OCI-LY3 (cell line): ENCODE measurements at regions not wholly inside any gene's neighbourhood (a gene's known extent, or its start where the extent isn't known, plus 50 kb on each side); places are given as distances from the start of the nearest gene placed in this dataset.

Source experiments
- H2AFZ ChIP-seq: fragments of 200-600, 300-600 bp; shearing (Covaris generic); 2 replicates; pipeline ENCODE4 v1.6.0; 2014; ENCODE audit warnings: antibody characterized with exemption, low read depth, low read length
- H3K27ac ChIP-seq: fragments of 200-600, 300-600 bp; sonication (generic); 2 replicates; pipeline ENCODE4 v1.5.1; 2014; ENCODE audit warnings: mild to moderate bottlenecking, low read length, moderate library complexity, mixed read lengths
- H3K27me3 ChIP-seq: fragments of 200-600, 300-600 bp; sonication (generic); 2 replicates; pipeline ENCODE4 v1.6.1; 2014; ENCODE audit warnings: low read depth, low read length, mixed read lengths
- H3K36me3 ChIP-seq: fragments of 200-600, 300-600 bp; sonication (generic); replicated peaks from 2 replicates; pipeline ENCODE3; 2014; ENCODE audit warnings: low read depth, low read length, mixed read lengths
- H3K4me1 ChIP-seq: fragments of 300-600, 200-600 bp; sonication (generic); 2 replicates; pipeline ENCODE4 v1.6.1; 2014; ENCODE audit warnings: low read length, mixed read lengths
- H3K4me2 ChIP-seq: fragments of 200-600, 300-600 bp; sonication (generic); 2 replicates; pipeline ENCODE4 v1.6.1; 2014; ENCODE audit warnings: low read length, mixed read lengths
- H3K4me3 ChIP-seq: fragments of 300-600, 200-600 bp; sonication (generic); 2 replicates; pipeline ENCODE4 v1.5.1; 2014; ENCODE audit warnings: antibody characterized with exemption, mild to moderate bottlenecking, low read length, moderate library complexity
- H3K79me2 ChIP-seq: fragments of 300-600, 200-600 bp; shearing (Covaris generic); 2 replicates; pipeline ENCODE4 v1.6.1; 2014; ENCODE audit warnings: mild to moderate bottlenecking, low read length, mixed read lengths
- H3K9ac ChIP-seq: fragments of 300-600, 200-600 bp; shearing (Covaris generic); 2 replicates; pipeline ENCODE4 v1.6.0; 2014; ENCODE audit warnings: mild to moderate bottlenecking, low read length, moderate library complexity
- H3K9me3 ChIP-seq: fragments of 200-600, 300-600 bp; shearing (Covaris generic); 2 replicates; pipeline ENCODE4 v1.6.1; 2014; ENCODE audit warnings: low read length, mixed read lengths; ENCODE audit not compliant: insufficient read depth
- H4K20me1 ChIP-seq: fragments of 200-600, 300-600 bp; sonication (generic); 2 replicates; pipeline ENCODE4 v1.6.1; 2016; ENCODE audit warnings: low read length, mixed read lengths; ENCODE audit not compliant: insufficient read depth
- EZH2phosphoT487 ChIP-seq: fragments of 200-600 bp; shearing (Covaris generic); IDR thresholded peaks from 2 replicates; pipeline ENCODE4 v1.6.1; 2018; ENCODE audit warnings: antibody characterized with exemption, mixed run types, low read depth
- TF ChIP-seq, protein P1 (sequence below): fragments of 200-600, 300-600 bp; sonication (generic); IDR thresholded peaks from 2 replicates; pipeline ENCODE4 v1.5.1; 2014; ENCODE audit warnings: antibody characterized with exemption, low read length, low read depth

DNA sequence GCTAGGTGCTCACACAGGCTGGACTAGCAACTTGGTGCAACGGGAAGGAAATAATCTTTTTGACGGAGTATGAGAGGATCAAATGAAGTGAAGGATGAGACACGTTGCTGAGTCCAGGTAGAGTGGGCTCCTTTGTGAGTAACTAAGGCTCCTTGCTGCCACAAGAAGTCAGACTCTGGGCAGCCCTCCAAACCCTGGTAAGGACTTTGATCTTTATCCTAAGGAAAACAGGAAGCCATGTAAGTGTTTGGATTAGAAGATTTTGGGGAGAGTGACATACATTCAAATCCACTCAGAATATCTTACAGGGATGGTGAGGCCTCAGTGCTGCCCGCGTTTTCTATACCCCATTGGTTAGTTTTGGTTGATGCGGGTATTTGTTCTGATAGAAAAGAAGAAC, 155.9 kb upstream of the RAG2 start:
- Histone ChIP-seq H3K4me1 (no peaks in the 10 kb centered on the region), H3K9ac (no peak overlapping the region), H3K36me3 (no peaks in the 10 kb centered on the region), H3K79me2 (no peaks in the 10 kb centered on the region), H3K4me3 (no peak overlapping the region), H2AFZ (no peak overlapping the region), H3K9me3 (no peaks in the 10 kb centered on the region), H3K27ac (no peak overlapping the region), H4K20me1 (no peaks in the 10 kb centered on the region), H3K27me3 (peaks cover 28% of the 10 kb centered on the region), H3K4me2 (no peak overlapping the region)
- TF ChIP-seq EZH2phosphoT487, result no peak
- TF ChIP-seq, protein P1, sequence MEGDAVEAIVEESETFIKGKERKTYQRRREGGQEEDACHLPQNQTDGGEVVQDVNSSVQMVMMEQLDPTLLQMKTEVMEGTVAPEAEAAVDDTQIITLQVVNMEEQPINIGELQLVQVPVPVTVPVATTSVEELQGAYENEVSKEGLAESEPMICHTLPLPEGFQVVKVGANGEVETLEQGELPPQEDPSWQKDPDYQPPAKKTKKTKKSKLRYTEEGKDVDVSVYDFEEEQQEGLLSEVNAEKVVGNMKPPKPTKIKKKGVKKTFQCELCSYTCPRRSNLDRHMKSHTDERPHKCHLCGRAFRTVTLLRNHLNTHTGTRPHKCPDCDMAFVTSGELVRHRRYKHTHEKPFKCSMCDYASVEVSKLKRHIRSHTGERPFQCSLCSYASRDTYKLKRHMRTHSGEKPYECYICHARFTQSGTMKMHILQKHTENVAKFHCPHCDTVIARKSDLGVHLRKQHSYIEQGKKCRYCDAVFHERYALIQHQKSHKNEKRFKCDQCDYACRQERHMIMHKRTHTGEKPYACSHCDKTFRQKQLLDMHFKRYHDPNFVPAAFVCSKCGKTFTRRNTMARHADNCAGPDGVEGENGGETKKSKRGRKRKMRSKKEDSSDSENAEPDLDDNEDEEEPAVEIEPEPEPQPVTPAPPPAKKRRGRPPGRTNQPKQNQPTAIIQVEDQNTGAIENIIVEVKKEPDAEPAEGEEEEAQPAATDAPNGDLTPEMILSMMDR, result no peak

DNA sequence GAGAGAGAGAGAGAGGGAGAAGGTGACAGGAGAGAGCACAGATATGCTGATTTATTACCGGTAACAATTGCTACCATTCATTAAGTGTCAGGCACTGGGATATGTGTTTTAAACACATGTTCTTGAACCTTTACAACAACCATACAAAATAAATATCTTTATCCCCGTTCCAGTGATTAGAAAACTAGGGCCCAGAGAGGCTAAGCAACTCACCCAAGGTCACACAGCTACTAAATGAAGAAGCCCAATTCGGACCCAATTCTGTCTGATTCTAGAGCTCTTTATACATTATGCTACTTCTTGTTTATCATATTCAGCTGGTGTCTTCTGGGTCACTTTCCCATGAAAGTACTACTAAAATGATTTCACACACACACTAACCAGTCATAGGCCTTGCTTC, 154.0 kb upstream of the RAG2 start:
- Histone ChIP-seq H3K9ac (no peak overlapping the region), H3K9me3 (no peaks in the 10 kb centered on the region), H3K27ac (no peak overlapping the region)

DNA sequence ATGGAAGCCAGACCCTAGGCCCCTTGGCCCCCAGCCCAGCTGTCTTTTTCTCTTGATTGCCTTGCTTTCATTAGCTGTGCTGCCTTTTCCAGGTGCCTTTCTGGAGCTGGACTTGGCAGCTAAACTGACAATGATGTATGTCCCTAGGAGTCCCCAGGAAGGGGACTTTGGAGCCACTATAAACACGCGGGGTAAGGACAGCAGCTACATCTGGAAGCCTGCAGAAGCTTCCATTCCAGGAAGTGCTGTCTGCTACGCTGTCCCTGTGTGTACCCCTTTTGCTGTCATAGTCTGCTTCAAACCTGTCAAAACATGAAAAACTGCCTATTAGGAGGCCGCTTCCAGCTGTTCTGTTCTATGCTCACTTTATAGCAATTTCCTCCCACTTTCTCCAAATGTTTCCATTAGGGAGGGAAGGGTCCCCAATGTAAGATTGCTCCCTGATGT, 153.3 kb upstream of the RAG2 start:
- H2AFZ ChIP-seq, result no peak overlapping the region
- TF ChIP-seq, protein P1, result no peak
- no peak for TF ChIP-seq EZH2phosphoT487
- H3K9ac ChIP-seq, result no peak overlapping the region
- no peaks in the 10 kb centered on the region for H3K36me3 ChIP-seq
- H3K9me3 ChIP-seq, result no peaks in the 10 kb centered on the region
- H4K20me1 ChIP-seq, result no peaks in the 10 kb centered on the region
- no peak overlapping the region for H3K27ac ChIP-seq
- no peaks in the 10 kb centered on the region for H3K79me2 ChIP-seq
- peaks cover 39% of the 10 kb centered on the region for H3K27me3 ChIP-seq
- peaks cover 9% of the 10 kb centered on the region for H3K4me1 ChIP-seq
- no peak overlapping the region for H3K4me3 ChIP-seq
- no peak overlapping the region for H3K4me2 ChIP-seq

More for the DNA sequence above, 154.0 kb upstream of the RAG2 start:
- TF ChIP-seq, protein P1, result no peak
- no peak for TF ChIP-seq EZH2phosphoT487
- H3K4me1 ChIP-seq, result peaks cover 4% of the 10 kb centered on the region
- H4K20me1 ChIP-seq, result no peaks in the 10 kb centered on the region
- no peaks in the 10 kb centered on the region for H3K36me3 ChIP-seq
- no peak overlapping the region for H2AFZ ChIP-seq
- H3K79me2 ChIP-seq, result no peaks in the 10 kb centered on the region
- H3K27me3 ChIP-seq, result peaks cover 39% of the 10 kb centered on the region
- H3K4me3 ChIP-seq, result no peak overlapping the region
- H3K4me2 ChIP-seq, result no peak overlapping the region

GRCh38 chr11:36750349-36750748, 152.3 kb upstream of the RAG2 start:
- TF ChIP-seq, protein P1, result no peak
- TF ChIP-seq EZH2phosphoT487, result no peak
- peaks cover 9% of the 10 kb centered on the region for H3K4me1 ChIP-seq
- no peak overlapping the region for H3K4me3 ChIP-seq
- peaks cover 39% of the 10 kb centered on the region for H3K27me3 ChIP-seq
- no peaks in the 10 kb centered on the region for H4K20me1 ChIP-seq
- no peaks in the 10 kb centered on the region for H3K79me2 ChIP-seq
- H3K9ac ChIP-seq, result no peak overlapping the region
- H3K27ac ChIP-seq, result no peak overlapping the region
- no peaks in the 10 kb centered on the region for H3K9me3 ChIP-seq
- H3K4me2 ChIP-seq, result no peak overlapping the region
- H2AFZ ChIP-seq, result no peak overlapping the region
- no peaks in the 10 kb centered on the region for H3K36me3 ChIP-seq
